Nephron progenitor cell (in vitro differentiated cells): ENCODE measurements at regions not wholly inside any gene's neighbourhood (a gene's known extent, or its start where the extent isn't known, plus 50 kb on each side); places are given as distances from the start of the nearest gene placed in this dataset.

ENCODE experiments used
- DNase-seq: peaks from one replicate; pipeline ENCODE4 v3.0.0; 2021
- H3K27ac Mint-ChIP-seq: 2 replicates; pipeline ENCODE4 v1.8.0; 2021; ENCODE audit warnings: mild to moderate bottlenecking, moderate library complexity, mixed read lengths
- H3K27me3 Mint-ChIP-seq: 2 replicates; pipeline ENCODE4 v1.8.0; 2021; ENCODE audit warnings: mild to moderate bottlenecking, low read depth, mixed read lengths; ENCODE audit not compliant: poor library complexity
- H3K36me3 Mint-ChIP-seq: 2 replicates; pipeline ENCODE4 v1.8.0; 2021; ENCODE audit warnings: low read depth, mixed read lengths
- H3K4me1 Mint-ChIP-seq: 2 replicates; pipeline ENCODE4 v1.8.0; 2021; ENCODE audit warnings: mixed read lengths
- H3K4me3 Mint-ChIP-seq: 2 replicates; pipeline ENCODE4 v1.8.0; 2021; ENCODE audit warnings: mild to moderate bottlenecking, moderate library complexity, mixed read lengths
- H3K9me3 Mint-ChIP-seq: 2 replicates; pipeline ENCODE4 v1.8.0; 2021; ENCODE audit warnings: mild to moderate bottlenecking, moderate library complexity, mixed read lengths
- TF ChIP-seq, protein P1 (sequence below): fragments of 200-600 bp; sonication (generic); IDR thresholded peaks from 2 replicates; pipeline ENCODE4 v1.5.0; 2021; ENCODE audit warnings: antibody characterized with exemption

DNA sequence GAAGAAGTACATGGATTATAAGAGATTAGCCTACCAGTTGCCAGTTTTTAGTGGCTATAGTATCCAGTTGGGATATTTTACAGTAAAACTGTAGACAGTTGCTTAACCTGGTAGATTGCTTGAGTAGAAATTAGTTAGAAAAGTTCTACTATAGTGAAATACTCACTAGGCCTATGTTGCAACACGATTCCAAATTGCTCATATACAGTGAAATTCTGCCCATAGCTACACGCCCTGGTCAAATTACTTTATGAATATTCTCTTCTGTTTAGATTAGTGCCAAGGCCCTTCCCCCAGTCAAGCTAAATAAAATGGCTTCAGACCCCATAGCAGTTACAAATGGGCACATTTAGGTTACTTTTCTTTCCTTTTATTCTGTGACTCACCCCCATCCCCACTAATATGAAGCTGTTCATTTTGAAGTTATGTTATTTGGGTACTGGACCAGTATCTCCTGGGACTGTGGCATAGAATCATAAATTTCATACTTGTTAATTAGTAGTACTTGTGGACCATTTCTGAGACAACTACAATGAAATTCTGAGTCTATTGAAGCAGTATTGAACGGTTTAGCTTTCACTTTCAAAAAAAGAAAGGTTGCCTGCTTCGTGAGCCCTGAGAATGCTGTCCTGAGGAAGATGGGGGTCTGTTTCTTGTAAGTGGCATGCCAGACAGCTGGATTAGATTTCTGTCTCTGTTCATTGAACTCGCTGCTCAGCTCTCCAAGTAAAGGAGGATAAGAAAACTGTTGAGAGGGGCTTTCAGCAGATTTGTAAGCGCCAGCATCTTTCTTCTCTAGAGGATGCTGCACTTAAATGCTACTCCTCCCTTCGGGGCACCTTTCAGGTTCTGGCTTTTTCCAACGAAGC is 65.8 kb upstream of the CFAP20DC start:
- H3K4me3 Mint-ChIP-seq, result no peak overlapping the region
- no peaks in the 10 kb centered on the region for H3K27me3 Mint-ChIP-seq
- TF ChIP-seq, protein P1, sequence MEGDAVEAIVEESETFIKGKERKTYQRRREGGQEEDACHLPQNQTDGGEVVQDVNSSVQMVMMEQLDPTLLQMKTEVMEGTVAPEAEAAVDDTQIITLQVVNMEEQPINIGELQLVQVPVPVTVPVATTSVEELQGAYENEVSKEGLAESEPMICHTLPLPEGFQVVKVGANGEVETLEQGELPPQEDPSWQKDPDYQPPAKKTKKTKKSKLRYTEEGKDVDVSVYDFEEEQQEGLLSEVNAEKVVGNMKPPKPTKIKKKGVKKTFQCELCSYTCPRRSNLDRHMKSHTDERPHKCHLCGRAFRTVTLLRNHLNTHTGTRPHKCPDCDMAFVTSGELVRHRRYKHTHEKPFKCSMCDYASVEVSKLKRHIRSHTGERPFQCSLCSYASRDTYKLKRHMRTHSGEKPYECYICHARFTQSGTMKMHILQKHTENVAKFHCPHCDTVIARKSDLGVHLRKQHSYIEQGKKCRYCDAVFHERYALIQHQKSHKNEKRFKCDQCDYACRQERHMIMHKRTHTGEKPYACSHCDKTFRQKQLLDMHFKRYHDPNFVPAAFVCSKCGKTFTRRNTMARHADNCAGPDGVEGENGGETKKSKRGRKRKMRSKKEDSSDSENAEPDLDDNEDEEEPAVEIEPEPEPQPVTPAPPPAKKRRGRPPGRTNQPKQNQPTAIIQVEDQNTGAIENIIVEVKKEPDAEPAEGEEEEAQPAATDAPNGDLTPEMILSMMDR, result no peak
- H3K36me3 Mint-ChIP-seq, result no peaks in the 10 kb centered on the region
- no peaks in the 10 kb centered on the region for H3K4me1 Mint-ChIP-seq
- H3K9me3 Mint-ChIP-seq, result no peaks in the 10 kb centered on the region
- no peak for DNase-seq
- H3K27ac Mint-ChIP-seq, result no peak overlapping the region

DNA sequence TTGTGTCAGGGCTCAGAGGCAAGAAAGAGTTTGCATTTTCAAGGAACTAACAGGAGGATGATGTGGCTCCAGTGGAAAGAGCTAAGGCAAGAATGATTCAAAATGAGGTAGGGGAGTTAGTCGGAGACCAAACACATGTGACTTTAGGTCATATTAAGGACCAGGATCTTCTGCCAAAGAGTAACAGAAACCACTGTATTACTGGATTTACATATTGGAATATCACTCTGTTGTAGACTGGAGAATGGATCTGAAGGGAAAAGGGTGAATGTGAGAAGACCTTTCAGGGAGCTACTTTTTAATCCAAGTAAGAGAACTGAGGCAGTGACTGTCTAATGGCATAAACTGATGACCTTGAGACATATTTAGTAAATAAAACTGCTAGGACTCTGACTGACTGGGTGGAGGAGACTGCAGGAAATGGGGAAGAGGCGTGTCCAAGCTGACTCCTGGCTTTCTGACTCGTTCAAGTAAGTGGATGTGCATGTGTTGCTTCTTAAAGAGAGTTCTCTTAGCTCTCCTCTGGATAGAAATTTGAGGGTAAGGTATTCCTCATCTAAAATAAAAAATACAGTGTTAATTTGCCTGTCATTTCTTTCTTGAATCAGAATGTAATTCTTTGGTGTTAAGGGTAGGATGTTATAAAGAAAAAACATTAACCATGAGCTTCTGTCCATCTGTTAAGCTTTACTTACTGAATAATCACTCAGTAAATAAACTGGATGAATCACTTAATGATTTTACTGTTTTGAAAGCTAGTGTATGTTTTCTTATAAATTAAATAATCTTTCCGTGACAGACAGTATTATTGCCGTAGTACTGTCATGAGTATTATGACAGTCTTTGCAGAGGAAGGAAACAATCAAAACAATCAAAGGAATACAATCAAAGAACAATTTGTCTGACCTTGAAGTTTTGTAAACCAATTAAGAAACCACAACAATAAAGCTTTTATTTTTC is 58.3 kb upstream of the CFAP20DC start:
- Mint-ChIP-seq H3K27ac (no peak overlapping the region), H3K9me3 (no peaks in the 10 kb centered on the region), H3K36me3 (no peaks in the 10 kb centered on the region), H3K4me3 (no peak overlapping the region), H3K4me1 (peaks cover 14% of the 10 kb centered on the region), H3K27me3 (no peaks in the 10 kb centered on the region)
- DNase-seq, result no peak
- TF ChIP-seq, protein P1, result no peak

DNA sequence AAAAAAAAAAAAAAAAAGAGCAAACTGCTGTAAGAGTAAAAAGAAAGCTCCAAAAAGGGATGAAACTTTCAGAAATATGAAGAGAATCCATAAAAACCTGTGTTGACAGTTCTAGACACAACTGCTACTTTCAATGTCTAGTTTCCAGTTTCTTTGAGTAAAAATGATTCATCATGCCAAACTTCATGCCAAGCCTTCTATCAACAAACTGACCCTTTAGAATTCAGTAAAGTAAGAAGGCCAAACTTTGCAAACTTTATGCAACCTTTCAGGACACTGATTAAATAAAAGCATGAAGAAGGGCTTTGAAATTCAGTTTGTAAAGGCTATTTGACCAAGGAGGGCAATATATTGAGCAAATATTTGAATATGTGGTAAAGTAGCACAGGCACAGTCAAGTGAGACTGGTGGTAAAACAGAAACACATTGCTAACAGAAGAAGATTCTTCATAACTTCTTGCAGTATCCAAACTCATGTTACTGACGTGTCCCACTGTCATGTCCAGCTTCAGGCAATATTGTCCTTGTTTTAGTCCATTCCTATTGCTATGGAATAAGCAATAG is 56.3 kb upstream of the CFAP20DC start:
- H3K27me3 Mint-ChIP-seq, result no peaks in the 10 kb centered on the region
- no peak overlapping the region for H3K4me3 Mint-ChIP-seq
- H3K27ac Mint-ChIP-seq, result no peak overlapping the region
- DNase-seq, result no peak
- TF ChIP-seq, protein P1, result no peak
- no peaks in the 10 kb centered on the region for H3K36me3 Mint-ChIP-seq
- no peaks in the 10 kb centered on the region for H3K9me3 Mint-ChIP-seq
- peaks cover 32% of the 10 kb centered on the region for H3K4me1 Mint-ChIP-seq

DNA sequence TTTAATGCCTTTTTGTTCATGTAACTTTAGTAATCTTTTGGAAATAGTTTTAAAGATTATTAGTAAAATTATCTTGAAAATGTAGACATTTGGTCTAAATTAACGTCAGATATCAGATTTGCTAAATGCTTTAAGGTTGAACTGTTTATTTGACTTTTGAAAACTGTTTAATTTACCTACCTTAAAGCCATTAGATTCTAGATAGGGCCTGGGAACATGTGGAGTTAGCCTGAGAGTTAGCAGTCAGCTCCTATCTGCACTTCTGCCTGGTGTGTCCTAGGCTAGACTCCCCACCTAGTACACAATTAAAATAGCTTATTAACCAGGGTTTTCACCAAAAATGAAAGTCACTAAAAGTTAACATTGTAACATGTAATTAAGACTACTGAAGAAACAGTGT is 53.7 kb upstream of the CFAP20DC start:
- peaks cover 7% of the 10 kb centered on the region for H3K9me3 Mint-ChIP-seq
- no peak overlapping the region for H3K27ac Mint-ChIP-seq
- peaks cover 6% of the 10 kb centered on the region for H3K36me3 Mint-ChIP-seq
- H3K4me3 Mint-ChIP-seq, result no peak overlapping the region
- TF ChIP-seq, protein P1, result no peak
- DNase-seq, result no peak
- peaks cover 8% of the 10 kb centered on the region for H3K27me3 Mint-ChIP-seq
- peaks cover 40% of the 10 kb centered on the region for H3K4me1 Mint-ChIP-seq

DNA sequence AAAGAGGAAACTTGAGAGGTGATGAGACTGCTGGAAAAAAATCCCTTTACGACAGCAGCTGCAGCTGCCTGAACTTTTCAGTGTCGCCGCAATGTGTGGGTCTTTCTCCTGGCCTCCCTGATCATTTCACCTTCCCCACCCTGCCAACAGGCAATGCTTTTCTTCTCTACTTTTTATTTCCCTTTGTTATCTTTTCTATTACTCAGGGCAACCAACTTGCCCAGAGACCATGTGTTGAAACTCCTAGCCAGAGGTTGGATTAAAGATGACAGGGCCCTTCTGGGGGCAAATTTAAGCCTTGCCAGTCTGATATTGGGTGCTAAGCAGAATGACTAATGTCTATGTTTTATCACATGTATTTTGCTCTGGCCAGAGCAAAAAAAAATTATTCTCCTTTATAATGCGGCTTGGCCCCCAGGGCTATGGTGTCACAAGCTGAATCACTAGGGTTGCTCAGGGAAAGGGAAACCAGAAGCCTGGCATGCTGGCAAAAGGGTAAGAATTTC is 51.5 kb upstream of the CFAP20DC start:
- Mint-ChIP-seq H3K27me3 (peaks cover 13% of the 10 kb centered on the region), H3K4me1 (peaks cover 32% of the 10 kb centered on the region), H3K9me3 (peaks cover 28% of the 10 kb centered on the region), H3K36me3 (peaks cover 15% of the 10 kb centered on the region), H3K4me3 (no peak overlapping the region), H3K27ac (peak overlapping the region; percentile 81)
- TF ChIP-seq, protein P1, result no peak
- no peak for DNase-seq
